Astrocyte of the spinal cord (primary cell): ENCODE measurements at regions not wholly inside any gene's neighbourhood (a gene's known extent, or its start where the extent isn't known, plus 50 kb on each side); places are given as distances from the start of the nearest gene placed in this dataset.

Experiments used
- DNase-seq: peaks from one replicate; pipeline ENCODE4 v3.0.0; 2011; ENCODE audit warnings: low read depth, low spot score
- H3K4me3 ChIP-seq: 2 replicates; pipeline ENCODE4 v1.5.1; 2011; ENCODE audit warnings: low read depth, mild to moderate bottlenecking, low read length, moderate library complexity
- CTCF ChIP-seq: IDR thresholded peaks from 2 replicates; pipeline ENCODE4 v1.5.1; 2012; ENCODE audit warnings: low read depth, mild to moderate bottlenecking, low read length, inconsistent platforms
- in situ Hi-C: cut with HindIII; loops from 2 replicates; pipeline ENCODE4 v1.10.0; 2017; ENCODE audit warnings: low sequenced_read_pairs

DNA sequence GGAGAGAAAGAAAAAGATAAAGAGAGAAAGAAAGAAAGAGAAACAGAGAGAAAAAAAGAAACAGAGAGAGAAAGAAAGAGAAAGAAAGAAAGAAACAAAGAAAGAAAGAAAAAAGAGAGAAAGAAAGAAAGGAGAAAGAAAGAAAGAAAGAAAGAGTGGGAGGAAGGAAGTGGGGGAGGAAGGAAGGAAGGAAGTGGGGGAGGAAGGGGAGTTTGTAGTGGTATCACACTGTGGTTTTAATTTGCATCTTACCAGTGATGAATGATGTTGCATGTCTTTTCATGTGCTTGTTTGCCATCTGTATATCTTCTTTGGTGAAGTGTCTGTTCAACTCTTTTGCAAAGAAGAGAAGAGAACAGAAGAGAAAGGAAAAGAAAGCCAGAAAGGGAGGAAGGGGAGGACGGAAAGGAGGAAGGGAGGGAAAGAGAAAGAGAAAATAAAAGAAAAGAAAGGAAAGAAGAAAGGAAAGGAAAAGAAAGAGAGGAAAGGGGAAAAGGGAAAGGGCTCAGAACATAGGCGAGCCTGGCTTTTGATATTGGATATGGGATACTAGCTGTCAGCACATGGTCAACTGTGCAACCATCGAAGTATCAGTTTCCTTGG is 79.2 kb upstream of the FRMD4A start:
- DNase-seq: no peak
- no peak for TF ChIP-seq CTCF
- no peak overlapping the region for H3K4me3 ChIP-seq
- in situ Hi-C loops: no loop called here

- DNase-seq: no peak
- in situ Hi-C loops: no loop called here
- H3K4me3 ChIP-seq: no peak overlapping the region
- no peak for TF ChIP-seq CTCF
Measured at GRCh38 chr10:14409247-14409646, 78.5 kb upstream of the FRMD4A start.

- no peak for TF ChIP-seq CTCF
- in situ Hi-C loops: no loop called here
- H3K4me3 ChIP-seq: no peak overlapping the region
- peak; percentile 15 for DNase-seq
Measured at GRCh38 chr10:14408139-14408538, 77.4 kb upstream of the FRMD4A start.

DNA sequence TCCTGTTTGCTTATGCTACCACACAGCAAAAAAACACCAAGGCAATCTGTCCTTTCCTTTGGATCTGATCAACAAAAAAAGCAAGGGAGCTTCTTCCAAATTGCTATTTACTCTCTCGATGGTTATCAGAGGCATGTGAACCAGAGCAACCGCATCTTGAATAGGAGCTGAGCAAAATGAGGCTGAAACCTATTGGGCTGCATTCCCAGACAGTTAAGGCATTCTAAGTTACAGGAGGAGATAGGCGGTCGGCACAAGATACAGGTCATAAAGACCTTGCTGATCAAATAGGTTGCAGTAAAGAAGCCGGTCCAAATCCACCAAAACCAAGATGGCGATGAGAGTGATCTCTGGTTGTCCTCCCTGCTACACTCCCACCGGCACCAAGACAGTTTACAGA is 76.8 kb upstream of the FRMD4A start:
- TF ChIP-seq CTCF: no peak
- no peak overlapping the region for H3K4me3 ChIP-seq
- in situ Hi-C loops: no loop called here
- DNase-seq: peak; percentile 17

GRCh38 chr10:14405076-14406065 is 74.6 kb upstream of the FRMD4A start:
- DNase-seq: peak; percentile 94

More at GRCh38 chr10:14405076-14406065, 74.6 kb upstream of the FRMD4A start:
- TF ChIP-seq CTCF: no peak
- H3K4me3 ChIP-seq: no peak overlapping the region
- in situ Hi-C loops: no loop called here
